AG09319 (cell line): ENCODE measurements at regions not wholly inside any gene's neighbourhood (a gene's known extent, or its start where the extent isn't known, plus 50 kb on each side); places are given as distances from the start of the nearest gene placed in this dataset.

Source experiments
- DNase-seq: peaks from one replicate; pipeline ENCODE4 v3.0.0-alpha.2; 2010; ENCODE audit warnings: low read depth; ENCODE audit errors: extremely low read depth
- CTCF ChIP-seq: IDR thresholded peaks from 2 replicates; pipeline ENCODE4 v1.5.1; 2011; ENCODE audit warnings: low read depth, mild to moderate bottlenecking, inconsistent platforms, low read length, moderate library complexity

GRCh38 chr2:240353086-240353798 lies 82.2 kb upstream of the GPC1 start:
- TF ChIP-seq CTCF, result no peak
- no peak for DNase-seq

- DNase-seq, result no peak
- TF ChIP-seq CTCF, result no peak
Measured at GRCh38 chr2:240353944-240354343, 81.5 kb upstream of the GPC1 start.

DNA sequence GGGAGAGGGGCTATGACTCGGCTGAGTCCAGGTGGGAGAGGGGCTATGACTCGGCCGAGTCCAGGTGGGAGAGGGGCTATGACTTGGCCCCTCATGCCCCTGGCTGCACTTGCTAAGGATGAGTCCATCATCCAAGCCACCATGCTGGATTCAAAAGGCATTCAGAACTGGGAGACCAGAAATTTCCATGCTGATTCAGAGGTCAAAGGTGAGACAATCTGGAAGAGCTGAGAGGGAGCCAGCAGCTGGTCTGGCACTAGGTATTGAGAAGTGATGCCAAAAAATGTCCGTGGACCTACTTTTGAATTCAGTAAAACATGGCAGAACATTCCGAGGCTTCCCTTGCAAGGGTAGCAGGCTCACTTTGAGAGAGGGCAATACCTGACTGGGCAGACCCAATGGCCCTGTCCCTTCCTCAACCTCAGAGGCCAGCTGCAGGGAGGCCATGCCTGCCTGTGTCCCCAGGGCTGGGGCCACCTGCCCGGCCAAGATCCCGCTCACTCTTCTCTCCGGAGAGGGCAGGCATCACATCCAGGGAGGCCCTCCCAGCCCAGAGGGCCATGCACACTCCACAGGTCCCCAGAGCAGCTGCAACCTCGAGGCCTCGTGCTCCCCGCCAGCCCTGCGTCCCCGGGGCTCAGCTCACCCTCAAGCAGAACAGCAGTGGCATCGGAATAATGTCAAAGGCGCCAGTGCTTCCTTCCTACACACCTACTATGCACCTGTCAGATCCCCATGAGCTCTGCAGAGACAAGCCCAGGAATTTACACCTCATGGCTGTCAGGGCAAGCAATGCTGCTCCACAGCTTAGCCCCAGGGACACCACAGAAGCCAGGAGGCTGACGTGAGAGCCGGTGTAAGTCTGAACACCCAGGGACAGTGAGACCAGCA lies 80.2 kb upstream of the GPC1 start:
- DNase-seq, result no peak
- no peak for TF ChIP-seq CTCF

- no peak for TF ChIP-seq CTCF
- DNase-seq, result no peak
Measured at GRCh38 chr2:240355962-240356361, 79.5 kb upstream of the GPC1 start.

- no peak for TF ChIP-seq CTCF
- DNase-seq, result no peak
Measured at GRCh38 chr2:240356700-240357640, 78.5 kb upstream of the GPC1 start.

DNA sequence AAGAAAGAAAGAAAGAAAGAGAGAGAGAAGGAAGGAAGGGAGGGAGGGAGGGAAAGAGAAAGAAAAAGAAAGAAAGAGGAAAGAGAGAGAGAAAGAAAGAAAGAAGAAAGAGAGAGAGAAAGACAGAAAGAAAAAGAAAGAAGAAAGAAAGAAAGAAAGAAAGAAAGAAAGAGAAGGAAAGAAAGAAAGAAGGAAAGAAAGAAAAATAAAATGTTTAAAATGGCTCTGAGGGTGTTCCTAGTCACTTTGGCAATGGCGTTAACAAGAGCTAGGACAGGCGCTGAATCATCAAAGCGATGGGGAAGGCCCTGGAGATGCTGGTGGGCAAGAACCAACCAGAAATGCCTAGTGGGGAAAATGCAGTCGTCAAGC lies 77.8 kb upstream of the GPC1 start:
- TF ChIP-seq CTCF, result no peak
- DNase-seq, result no peak
